Activated CD4-positive, alpha-beta T cell treated with anti-CD3 and anti-CD28 coated beads, Interleukin-10, Interleukin-2, amounts not matched to agents 100 ng/mL and 50 ng/mL, durations not matched to agents 16 hours and 8 hours (primary cell): ENCODE measurements at regions not wholly inside any gene's neighbourhood (a gene's known extent, or its start where the extent isn't known, plus 50 kb on each side); places are given as distances from the start of the nearest gene placed in this dataset.
"Not testable (repeated sequence)": the region's sequence is repeated elsewhere in the genome, so short reads cannot be mapped to it uniquely, and the experiment has no call there.

ENCODE experiments used
- DNase-seq: peaks from one replicate; pipeline ENCODE4 v3.0.0-alpha.2; 2020

DNA sequence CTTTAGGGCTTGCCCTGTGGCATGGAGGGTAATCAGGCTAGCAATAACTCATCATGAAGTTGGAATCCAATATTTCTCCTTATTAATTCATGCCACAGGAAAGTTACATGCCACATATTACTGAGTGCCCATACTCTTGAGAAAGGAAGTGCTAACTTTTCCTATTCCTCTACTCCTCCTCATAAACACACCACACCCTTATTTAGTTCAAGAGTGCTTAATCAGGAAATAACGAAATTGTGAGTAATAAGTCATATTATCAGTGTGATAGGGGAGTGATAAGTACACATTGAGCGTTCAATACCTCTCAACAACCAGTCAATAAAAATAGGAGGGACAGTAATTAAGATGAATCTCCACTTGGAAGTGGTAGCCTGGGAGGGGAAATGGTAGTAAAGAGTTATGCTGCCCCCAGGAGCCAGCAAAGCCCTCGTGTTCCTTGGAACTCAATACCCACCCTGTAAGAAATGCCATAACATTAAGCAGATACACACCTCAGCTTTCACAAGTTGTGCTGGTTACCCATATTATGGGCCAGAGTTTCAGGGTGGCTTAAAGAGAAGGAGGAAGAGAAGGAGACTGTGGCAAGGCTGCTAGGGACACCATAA is 410.0 kb upstream of the NR3C2 start:
- DNase-seq = no peak

GRCh38 chr4:148850257-148850995 is 408.2 kb upstream of the NR3C2 start:
- no peak for DNase-seq

DNA sequence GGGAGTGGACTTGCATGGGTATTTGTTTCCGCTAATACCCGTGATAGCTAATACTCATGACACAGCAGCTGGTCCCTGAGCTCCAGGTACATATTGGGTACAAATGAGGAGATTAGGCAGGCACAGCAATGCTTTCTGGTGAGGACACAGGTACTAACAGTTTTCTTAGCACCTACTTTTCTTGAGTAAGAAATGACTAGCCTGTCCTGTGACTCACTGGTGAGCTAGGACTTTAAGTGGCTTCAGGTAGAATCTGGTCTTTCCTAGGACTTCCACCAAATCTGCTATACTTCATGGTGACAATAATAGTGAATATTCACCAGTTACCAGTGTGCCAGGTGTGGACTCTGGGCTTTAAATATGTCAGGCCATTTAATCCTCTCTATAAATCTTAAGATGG is 407.4 kb upstream of the NR3C2 start:
- no peak for DNase-seq

- no peak for DNase-seq
Measured at GRCh38 chr4:148847544-148848255, 405.5 kb upstream of the NR3C2 start.

DNA sequence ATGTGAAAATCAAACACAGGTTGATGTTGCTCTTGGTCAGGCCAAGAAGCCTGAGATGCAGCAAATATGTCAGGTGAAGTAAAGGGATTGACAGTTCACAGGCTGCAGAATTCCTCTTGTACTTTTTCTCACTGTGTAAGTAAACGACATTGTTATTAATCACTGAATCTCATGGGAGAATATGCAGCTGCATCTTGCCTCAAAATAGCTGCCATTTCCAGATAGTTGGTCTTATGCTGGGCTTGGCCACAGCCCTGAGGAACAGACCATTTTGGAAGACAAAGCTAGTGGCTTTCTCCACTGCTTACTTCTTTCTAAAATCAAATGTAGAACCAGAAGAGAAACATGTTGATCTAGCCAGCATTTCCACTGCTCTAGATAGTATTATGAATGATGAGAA is 403.4 kb upstream of the NR3C2 start:
- no peak for DNase-seq

DNA sequence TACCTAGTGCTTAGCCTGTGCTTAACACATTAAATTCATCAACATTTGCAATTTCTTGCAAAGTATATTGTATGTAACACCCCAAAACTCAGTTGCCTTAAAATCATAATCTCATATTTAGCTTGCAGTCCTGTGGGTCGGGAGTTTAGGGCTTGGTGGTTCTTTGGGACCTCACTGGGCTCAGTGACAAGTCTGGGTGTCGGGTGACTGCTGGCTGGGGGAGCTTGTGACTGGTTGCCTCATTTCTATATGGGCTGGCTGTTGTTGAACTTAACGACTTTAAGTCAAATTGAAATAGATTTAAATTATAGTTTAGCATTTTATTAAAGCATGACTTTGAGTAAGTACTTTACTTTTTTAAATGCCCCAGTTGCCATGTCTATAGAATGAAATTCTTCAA is 401.4 kb upstream of the NR3C2 start:
- no peak for DNase-seq

GRCh38 chr4:148842843-148843242 is 400.6 kb upstream of the NR3C2 start:
- no peak for DNase-seq

DNA sequence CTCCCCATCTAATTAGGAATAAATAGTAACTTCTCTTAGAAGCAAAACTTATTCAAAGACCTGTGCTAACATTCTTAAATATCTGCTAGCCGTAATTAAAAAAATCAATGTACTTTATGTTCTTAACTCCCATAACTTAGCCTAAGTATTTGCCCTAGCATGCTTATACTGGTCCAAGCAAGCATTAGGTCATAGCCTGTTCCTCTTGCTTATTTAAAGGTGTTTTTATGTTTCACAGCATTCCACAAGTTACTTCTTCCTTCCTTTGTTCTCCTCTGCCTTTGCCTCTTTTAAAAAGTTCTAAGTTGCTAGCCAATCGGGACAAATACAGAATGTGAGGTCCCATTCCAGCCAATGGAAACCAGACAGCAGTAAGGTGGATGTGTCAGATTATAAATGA is 395.4 kb upstream of the NR3C2 start:
- not testable (repeated sequence) for DNase-seq

GRCh38 chr4:148834804-148835631 is 392.8 kb upstream of the NR3C2 start:
- DNase-seq = no peak

- DNase-seq = no peak
Measured at GRCh38 chr4:148831945-148832344, 389.7 kb upstream of the NR3C2 start.

DNA sequence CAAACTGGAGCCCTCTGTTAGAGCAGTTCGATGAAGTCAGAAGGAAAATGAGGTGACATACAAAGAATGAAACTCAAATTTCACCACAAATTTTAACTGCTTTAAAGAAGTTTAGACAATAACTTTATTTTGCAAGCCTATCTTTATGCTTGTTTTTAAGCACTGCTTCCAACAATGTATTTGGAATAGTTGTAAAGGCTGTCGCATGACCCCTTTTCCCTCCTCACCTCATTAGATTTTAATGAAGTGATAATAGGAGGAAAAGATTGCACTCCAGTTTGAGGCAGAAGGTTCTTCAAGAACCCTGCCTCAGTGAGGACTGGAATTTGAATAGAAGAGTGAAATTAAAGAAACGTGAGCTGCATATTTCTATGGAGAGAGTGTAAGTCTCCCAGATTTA is 386.1 kb upstream of the NR3C2 start:
- no peak for DNase-seq

DNA sequence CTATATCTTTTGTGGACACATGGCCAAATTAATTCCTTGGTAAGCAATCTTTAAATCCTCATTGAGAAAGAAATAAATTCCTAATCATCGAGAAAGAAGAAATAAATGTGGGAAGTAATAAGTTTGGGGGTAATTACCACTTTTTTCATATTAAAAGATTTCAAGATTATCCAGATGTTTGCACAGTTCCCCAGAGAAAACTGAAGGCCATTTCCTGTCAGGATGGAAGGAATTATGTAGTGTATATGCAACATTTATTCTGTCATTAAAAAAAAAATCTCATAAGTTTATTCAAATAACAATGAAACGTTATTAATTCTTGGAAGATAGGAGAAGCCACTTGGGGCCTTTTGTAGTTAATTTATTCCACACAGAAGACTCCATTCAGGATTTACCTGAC is 385.6 kb upstream of the NR3C2 start:
- DNase-seq = no peak

DNA sequence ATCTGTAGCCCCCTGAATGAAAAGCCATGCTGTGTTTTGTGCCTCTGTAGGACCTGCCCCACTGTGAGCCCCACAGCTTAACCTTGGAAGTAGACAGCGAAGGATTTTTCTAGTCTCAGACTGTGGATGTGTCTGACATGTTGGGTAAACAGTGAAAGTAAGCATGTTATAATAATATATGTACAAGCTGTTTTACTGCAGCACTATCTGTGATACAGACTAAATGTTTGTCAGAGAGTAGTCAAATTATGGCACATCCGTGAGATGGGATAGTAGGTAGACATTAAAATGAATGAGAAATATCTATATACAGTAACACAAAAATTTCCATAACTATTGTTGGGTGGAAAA is 381.2 kb upstream of the NR3C2 start:
- DNase-seq = no peak

GRCh38 chr4:148822572-148823418 is 380.6 kb upstream of the NR3C2 start:
- DNase-seq = no peak

- DNase-seq = no peak
Measured at GRCh38 chr4:148814030-148814429, 371.8 kb upstream of the NR3C2 start.

- no peak for DNase-seq
Measured at GRCh38 chr4:148813289-148813688, 371.1 kb upstream of the NR3C2 start.

- no peak for DNase-seq
Measured at GRCh38 chr4:148812101-148812500, 369.9 kb upstream of the NR3C2 start.

DNA sequence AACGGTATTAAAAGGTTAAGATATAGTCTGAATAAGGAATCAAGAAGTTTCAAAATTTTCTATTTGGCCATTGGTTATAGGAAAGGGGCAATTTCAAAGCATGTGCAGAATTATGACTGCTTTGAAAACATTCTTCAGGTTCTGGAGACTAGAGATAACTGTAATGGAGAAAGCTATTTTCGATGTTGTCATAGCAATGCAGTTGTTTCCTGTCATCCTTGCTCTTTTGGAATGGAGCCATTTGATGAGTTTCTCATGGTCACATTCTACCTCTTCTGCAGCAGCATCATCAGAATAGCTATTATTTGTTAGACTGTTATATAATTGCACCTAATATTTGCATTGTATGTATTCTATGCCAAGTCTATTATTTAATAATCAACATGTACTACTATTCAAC is 368.2 kb upstream of the NR3C2 start:
- no peak for DNase-seq

- DNase-seq = no peak
Measured at GRCh38 chr4:148808416-148808815, 366.2 kb upstream of the NR3C2 start.

- DNase-seq = no peak
Measured at GRCh38 chr4:148800940-148801339, 358.7 kb upstream of the NR3C2 start.

DNA sequence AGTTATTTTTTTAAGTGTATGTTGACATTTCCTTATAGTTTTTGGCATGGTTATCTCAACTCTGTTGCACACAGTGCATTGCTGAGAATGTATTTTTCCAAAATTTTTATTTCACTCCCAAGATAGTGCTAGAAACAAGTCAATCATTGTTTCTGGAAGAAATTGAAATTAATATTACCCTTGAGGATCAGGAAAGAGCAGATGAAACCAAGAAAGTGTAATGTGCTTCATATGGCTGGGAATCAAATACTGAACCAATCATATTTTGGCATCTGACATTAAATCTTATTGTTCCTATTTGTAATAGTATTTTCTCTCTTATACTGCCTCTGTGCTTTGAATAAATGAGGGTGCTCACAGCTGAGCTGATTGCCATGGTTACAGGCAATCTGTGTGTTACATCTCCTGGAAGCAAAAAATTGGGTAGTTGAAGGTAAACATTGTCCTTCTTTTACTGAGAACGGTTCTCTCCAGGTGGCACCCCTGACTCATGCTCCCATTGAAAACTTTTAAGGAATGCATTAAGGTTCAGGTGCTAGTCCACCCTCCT is 358.2 kb upstream of the NR3C2 start:
- DNase-seq = no peak
